AG04450 (cell line): ENCODE measurements at regions not wholly inside any gene's neighbourhood (a gene's known extent, or its start where the extent isn't known, plus 50 kb on each side); places are given as distances from the start of the nearest gene placed in this dataset.

Experiments
- CTCF ChIA-PET: fragments of 300-600, 350-600 bp; formaldehyde crosslinking; extraction: SDS; loops from one replicate; lab custom pipeline; 2022; ENCODE audit warnings: antibody characterized with exemption, inconsistent platforms; lab: Charles Lee
- POLR2A ChIA-PET: fragments of 350-600 bp; formaldehyde crosslinking; extraction: SDS; loops from one replicate; lab custom pipeline; 2021; ENCODE audit warnings: antibody characterized with exemption, inconsistent platforms; lab: Yijun Ruan, JAX
- DNase-seq: peaks from one replicate; pipeline ENCODE4 v3.0.0-alpha.2; 2011; ENCODE audit warnings: low read depth, low spot score
- H3K27ac ChIP-seq: one replicate; pipeline ENCODE4 v1.5.1; 2012; ENCODE audit warnings: low read depth, low read length, control low read depth
- H3K27me3 ChIP-seq: one replicate; pipeline ENCODE4 v1.6.0; 2012; ENCODE audit warnings: low read length; ENCODE audit not compliant: control insufficient read depth, insufficient read depth
- H3K4me3 ChIP-seq: 2 replicates; pipeline ENCODE4 v1.5.1; 2011; ENCODE audit warnings: mild to moderate bottlenecking, low read depth, low read length, control low read depth
- H3K9me3 ChIP-seq: 2 replicates; pipeline ENCODE4 v1.5.1; 2012; ENCODE audit warnings: low read length; ENCODE audit not compliant: control insufficient read depth, insufficient read depth
- CTCF ChIP-seq: IDR thresholded peaks from 2 replicates; pipeline ENCODE4 v1.5.1; 2011; ENCODE audit warnings: low read depth, low read length, control low read depth, inconsistent platforms

GRCh38 chr10:4763960-4764428 is 62.0 kb upstream of the AKR1E2 start:
- Histone ChIP-seq H3K4me3 (peak overlapping the region; percentile 51), H3K9me3 (no peaks in the 10 kb centered on the region), H3K27me3 (no peaks in the 10 kb centered on the region), H3K27ac (peak overlapping the region; percentile 77)
- peak; percentile 44 for DNase-seq
- TF ChIP-seq CTCF, result peak; percentile 21
- ChIA-PET POLR2A (interaction anchor here (0.7 to 1.3 kb wide), 4 partner anchors 381 to 1024 kb away, joined by 3 to 8 read pairs (median 4); partner anchors contain the start of gene KLF6), CTCF (interaction anchor here (1.4 kb wide), 1 partner anchor 251 kb away, joined by 4 read pairs; no protein-coding TSS in a partner anchor)

- peak overlapping the region; percentile 51 for H3K4me3 ChIP-seq
- no peak for DNase-seq
- ChIA-PET POLR2A (interaction anchor here (0.7 to 1.3 kb wide), 3 partner anchors 380 to 1024 kb away, joined by 3 to 8 read pairs (median 4); partner anchors contain the start of gene KLF6), CTCF (interaction anchor here (0.6 to 1.7 kb wide), 4 partner anchors 8 to 1524 kb away, joined by 3 to 4 read pairs (median 4); no protein-coding TSS in a partner anchor)
- no peaks in the 10 kb centered on the region for H3K9me3 ChIP-seq
- H3K27me3 ChIP-seq, result no peaks in the 10 kb centered on the region
- H3K27ac ChIP-seq, result peak overlapping the region; percentile 77
- no peak for TF ChIP-seq CTCF
These were observed 62.5 kb upstream of the AKR1E2 start for GRCh38 chr10:4763513-4763912.

- Histone ChIP-seq H3K4me3 (no peak overlapping the region), H3K9me3 (no peaks in the 10 kb centered on the region), H3K27ac (no peak overlapping the region), H3K27me3 (no peaks in the 10 kb centered on the region)
- no peak for TF ChIP-seq CTCF
- no peak for DNase-seq
- POLR2A ChIA-PET, result no interaction called here
- CTCF ChIA-PET, result no interaction called here
These were observed 67.8 kb upstream of the AKR1E2 start for GRCh38 chr10:4758256-4758655.

- Histone ChIP-seq H3K27ac (no peak overlapping the region), H3K4me3 (no peak overlapping the region), H3K27me3 (no peaks in the 10 kb centered on the region), H3K9me3 (no peaks in the 10 kb centered on the region)
- ChIA-PET CTCF (no interaction called here), POLR2A (no interaction called here)
- DNase-seq, result no peak
- TF ChIP-seq CTCF, result no peak
These were observed 70.6 kb upstream of the AKR1E2 start for GRCh38 chr10:4755286-4755989.

- H3K27ac ChIP-seq, result no peak overlapping the region
- CTCF ChIA-PET, result interaction anchor here (0.6 kb wide), 1 partner anchor 634 kb away, joined by 3 read pairs; no protein-coding TSS in a partner anchor
- POLR2A ChIA-PET, result no interaction called here
- no peak overlapping the region for H3K4me3 ChIP-seq
- TF ChIP-seq CTCF, result no peak
- no peaks in the 10 kb centered on the region for H3K27me3 ChIP-seq
- DNase-seq, result no peak
- H3K9me3 ChIP-seq, result no peaks in the 10 kb centered on the region
These were observed 71.9 kb upstream of the AKR1E2 start for GRCh38 chr10:4754143-4754542.
